ENCODE measurements at regions not wholly inside any gene's neighbourhood (a gene's known extent, or its start where the extent isn't known, plus 50 kb on each side); places are given as distances from the start of the nearest gene placed in this dataset.

DNA sequence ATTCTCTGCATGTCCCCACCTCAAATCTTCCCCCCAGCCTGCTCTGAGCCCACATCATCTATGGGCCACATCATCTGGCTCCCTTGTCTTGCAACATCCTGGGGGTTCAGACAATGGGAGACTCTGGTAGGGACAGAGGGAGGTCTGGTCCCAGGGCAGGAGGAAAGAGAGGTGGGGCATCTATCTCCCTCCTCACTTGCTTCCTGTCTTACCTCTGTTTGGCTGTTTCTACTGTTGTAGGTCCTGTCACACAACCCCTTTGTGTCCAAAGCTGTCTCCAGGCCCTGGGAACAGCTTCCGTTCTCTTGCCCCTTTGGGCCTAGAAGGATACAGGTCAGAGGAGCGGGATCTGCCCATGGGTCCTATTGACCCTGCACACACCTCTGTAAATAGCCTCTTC is 227.2 kb downstream of the NSG2 start:
- FAIRE-seq (no peak), DNase-seq (ENCODE audit: insufficient read length, low spot score) (no peak)
- TF ChIP-seq, protein P1, sequence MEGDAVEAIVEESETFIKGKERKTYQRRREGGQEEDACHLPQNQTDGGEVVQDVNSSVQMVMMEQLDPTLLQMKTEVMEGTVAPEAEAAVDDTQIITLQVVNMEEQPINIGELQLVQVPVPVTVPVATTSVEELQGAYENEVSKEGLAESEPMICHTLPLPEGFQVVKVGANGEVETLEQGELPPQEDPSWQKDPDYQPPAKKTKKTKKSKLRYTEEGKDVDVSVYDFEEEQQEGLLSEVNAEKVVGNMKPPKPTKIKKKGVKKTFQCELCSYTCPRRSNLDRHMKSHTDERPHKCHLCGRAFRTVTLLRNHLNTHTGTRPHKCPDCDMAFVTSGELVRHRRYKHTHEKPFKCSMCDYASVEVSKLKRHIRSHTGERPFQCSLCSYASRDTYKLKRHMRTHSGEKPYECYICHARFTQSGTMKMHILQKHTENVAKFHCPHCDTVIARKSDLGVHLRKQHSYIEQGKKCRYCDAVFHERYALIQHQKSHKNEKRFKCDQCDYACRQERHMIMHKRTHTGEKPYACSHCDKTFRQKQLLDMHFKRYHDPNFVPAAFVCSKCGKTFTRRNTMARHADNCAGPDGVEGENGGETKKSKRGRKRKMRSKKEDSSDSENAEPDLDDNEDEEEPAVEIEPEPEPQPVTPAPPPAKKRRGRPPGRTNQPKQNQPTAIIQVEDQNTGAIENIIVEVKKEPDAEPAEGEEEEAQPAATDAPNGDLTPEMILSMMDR (IDR thresholded peaks at IDR 0.05; ENCODE audit: insufficient read depth, missing control alignments), result no peak

DNA sequence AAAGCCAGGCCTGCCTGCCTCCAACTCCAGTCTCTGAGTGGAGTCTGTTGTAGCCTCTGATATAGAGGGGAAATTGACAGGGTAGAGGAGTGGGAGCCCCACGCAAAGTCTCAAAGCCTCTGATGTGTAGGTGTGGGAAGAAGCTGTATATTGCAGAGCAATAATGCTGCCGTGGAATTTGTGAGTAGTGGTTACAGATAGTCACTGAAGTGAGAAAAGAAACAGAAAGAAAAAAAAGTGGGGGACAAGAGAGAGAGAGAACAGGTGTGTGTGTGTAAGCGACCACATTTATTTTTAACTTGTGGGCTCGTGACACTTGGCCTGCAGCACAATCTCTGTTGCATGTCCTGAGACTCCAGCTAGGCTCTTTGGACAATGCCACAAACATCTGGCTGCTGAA is 227.8 kb downstream of the NSG2 start:
- FAIRE-seq (no peak), DNase-seq (ENCODE audit: insufficient read length, low spot score) (no peak)
- TF ChIP-seq, protein P1 (IDR thresholded peaks at IDR 0.05; ENCODE audit: insufficient read depth, missing control alignments), result no peak

DNA sequence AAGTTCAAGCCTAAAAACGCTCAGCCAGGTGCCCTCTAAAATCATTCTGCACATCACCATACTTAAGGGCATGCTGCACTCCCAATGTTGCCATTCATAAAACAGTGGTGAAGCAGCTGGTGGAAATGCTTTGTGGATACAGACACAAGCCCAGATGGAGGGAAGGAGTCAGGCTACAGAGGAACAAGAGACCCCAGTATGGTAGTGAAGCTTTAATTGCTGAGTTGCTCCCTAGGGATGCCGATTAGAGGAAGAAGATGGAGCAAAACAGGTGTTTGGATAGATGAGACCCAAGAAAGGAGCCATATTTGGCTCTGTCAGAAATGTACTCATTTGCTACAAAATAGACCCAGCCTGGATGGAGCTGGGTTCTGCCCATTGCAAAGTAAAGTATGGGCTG is 230.5 kb downstream of the NSG2 start:
- DNase-seq (ENCODE audit: insufficient read length, low spot score) (no peak), FAIRE-seq (no peak)

DNA sequence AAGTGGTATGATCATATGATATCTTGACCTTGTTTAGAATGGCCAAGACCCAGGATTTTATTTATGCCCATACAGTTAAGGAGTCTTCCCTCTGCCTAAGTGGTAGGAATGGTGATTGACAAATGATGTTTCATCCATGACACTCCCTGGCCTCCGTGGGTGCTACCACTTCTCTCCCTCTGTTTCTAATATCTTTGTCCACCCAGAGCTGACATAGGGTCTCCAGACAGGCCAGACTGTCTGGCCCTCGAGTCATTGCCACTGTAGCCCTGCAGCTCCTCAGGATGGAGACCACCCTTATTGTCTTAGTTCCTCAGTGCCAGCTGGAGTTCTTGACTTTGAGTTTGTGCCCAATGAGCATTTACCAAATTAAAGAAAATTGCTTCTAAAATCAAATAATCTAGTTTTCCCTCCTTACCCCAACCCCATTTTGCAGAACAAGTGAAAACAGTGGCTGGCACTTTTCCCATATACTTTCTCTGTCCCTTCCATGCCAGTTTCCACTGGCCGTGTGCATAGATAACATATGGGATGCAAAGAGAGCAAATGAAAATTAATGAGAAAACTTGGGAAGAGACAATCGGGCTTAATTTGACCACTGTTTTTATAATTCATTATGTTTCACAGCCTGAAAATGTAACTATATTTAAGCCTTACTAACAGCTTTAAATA is 235.7 kb downstream of the NSG2 start:
- no peak for FAIRE-seq

More for the DNA sequence above, 230.5 kb downstream of the NSG2 start:
- TF ChIP-seq, protein P1 (IDR thresholded peaks at IDR 0.05; ENCODE audit: insufficient read depth, missing control alignments), result no peak

DNA sequence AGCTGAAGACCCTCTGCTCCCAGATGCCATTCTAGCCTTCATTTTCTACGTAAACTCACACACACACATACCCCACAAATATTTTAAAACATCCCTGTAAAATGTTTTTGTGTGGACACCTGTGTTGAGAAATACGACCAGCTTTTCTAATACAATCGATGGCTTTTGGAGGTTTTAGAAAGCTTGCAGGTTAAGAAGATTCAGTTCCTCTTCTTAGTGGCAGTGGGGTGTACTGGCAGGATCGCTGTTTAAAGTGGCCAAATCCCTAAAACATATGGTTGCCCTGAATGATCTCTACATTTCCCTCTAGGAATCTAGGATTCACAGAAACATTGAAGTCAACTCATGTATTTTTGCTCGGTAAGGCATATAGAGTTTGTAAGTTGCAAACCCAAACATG is 236.3 kb downstream of the NSG2 start:
- TF ChIP-seq, protein P1 (IDR thresholded peaks at IDR 0.05; ENCODE audit: insufficient read depth, missing control alignments), result no peak
- FAIRE-seq, result no peak
- no peak for DNase-seq (ENCODE audit: insufficient read length, low spot score)

More for the DNA sequence above, 235.7 kb downstream of the NSG2 start:
- DNase-seq (ENCODE audit: insufficient read length, low spot score), result no peak
- TF ChIP-seq, protein P1 (IDR thresholded peaks at IDR 0.05; ENCODE audit: insufficient read depth, missing control alignments), result no peak

DNA sequence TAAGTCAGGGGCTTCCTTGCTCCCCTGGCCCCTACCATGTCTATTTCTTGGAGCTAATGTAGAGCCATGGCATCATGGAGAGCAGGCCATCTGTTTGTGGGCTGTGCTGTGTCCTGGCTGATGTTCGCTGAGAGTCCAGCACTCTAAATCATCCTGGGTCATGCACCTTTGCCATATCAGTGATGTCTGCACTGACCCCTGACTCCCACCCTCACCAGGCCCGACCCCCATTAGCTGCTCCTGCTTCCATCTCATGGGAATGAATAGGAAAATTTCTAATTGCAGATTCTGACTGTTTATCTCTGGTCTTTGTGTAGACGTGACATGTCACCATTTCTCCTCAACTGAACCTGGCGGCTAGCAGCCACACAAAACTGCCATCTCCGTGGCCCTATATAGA is 236.9 kb downstream of the NSG2 start:
- DNase-seq (ENCODE audit: insufficient read length, low spot score), result no peak
- TF ChIP-seq, protein P1 (IDR thresholded peaks at IDR 0.05; ENCODE audit: insufficient read depth, missing control alignments), result no peak
- no peak for FAIRE-seq

DNA sequence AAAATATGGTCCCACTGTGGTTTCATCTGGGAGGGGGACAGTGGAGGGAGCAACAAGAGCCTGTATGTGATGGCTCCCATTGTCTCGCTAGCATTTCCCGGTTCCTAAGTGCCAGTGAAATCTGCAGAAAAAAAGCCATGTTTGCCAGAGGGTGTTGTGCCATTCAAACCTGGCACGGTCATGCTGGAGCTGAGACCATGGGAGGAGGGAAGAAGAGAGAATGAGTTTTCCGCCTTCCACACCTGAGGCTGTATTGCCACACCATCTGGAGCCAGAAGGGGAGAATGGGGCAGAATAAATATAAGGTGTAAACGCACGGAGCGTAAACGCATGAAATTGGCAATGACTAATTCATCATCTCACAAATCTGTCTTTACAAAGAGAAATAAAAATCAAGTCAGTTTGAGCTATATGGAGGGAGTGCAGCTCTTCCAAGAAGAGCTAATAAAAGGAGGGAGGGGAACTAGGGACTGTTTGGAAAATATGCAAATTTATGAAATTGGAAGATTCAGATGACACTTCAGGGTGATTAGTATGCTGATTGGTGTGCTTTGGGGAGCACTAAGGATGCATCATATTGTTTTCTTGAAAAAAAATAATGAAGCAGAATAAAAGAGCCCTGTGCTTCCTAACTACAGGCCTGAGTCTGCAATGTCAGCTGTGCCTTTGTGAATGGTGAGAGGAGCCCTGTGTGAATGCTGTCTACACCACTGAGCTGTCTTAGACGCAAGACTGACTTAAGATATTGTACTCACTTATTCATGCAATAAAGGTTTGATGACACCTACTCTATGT is 237.9 kb downstream of the NSG2 start:
- FAIRE-seq (no peak), DNase-seq (ENCODE audit: insufficient read length, low spot score) (no peak)
- TF ChIP-seq, protein P1 (IDR thresholded peaks at IDR 0.05; ENCODE audit: insufficient read depth, missing control alignments), result no peak

Data from D721Med (cell line).